ENCODE measurements at regions not wholly inside any gene's neighbourhood (a gene's known extent, or its start where the extent isn't known, plus 50 kb on each side); places are given as distances from the start of the nearest gene placed in this dataset.

- TF ChIP-seq POLR2A (IDR thresholded peaks at IDR 0.05; ENCODE audit: extremely low read depth, insufficient read length) = no peak
- TF ChIP-seq, protein P1, sequence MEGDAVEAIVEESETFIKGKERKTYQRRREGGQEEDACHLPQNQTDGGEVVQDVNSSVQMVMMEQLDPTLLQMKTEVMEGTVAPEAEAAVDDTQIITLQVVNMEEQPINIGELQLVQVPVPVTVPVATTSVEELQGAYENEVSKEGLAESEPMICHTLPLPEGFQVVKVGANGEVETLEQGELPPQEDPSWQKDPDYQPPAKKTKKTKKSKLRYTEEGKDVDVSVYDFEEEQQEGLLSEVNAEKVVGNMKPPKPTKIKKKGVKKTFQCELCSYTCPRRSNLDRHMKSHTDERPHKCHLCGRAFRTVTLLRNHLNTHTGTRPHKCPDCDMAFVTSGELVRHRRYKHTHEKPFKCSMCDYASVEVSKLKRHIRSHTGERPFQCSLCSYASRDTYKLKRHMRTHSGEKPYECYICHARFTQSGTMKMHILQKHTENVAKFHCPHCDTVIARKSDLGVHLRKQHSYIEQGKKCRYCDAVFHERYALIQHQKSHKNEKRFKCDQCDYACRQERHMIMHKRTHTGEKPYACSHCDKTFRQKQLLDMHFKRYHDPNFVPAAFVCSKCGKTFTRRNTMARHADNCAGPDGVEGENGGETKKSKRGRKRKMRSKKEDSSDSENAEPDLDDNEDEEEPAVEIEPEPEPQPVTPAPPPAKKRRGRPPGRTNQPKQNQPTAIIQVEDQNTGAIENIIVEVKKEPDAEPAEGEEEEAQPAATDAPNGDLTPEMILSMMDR (IDR thresholded peaks at IDR 0.05; ENCODE audit: low read depth, low read length) = no peak
- no peak for TF ChIP-seq MAX (IDR thresholded peaks at IDR 0.05; ENCODE audit: low read depth, low read length)
These were observed 190.5 kb upstream of the PLXNC1 start for GRCh38 chr12:93957870-93958269.

Data from NB4 (cell line).